WTC11 (cell line): ENCODE measurements at regions not wholly inside any gene's neighbourhood (a gene's known extent, or its start where the extent isn't known, plus 50 kb on each side); places are given as distances from the start of the nearest gene placed in this dataset.

ENCODE experiments used
- ATAC-seq: fragments of 200-7000 bp; cut with Tn5 transposase; 2 replicates; pipeline ENCODE4 v1.10.0; 2021; ENCODE audit warnings: mild to moderate bottlenecking, moderate library complexity
- CTCF ChIA-PET: fragments of 300-600 bp; sonication (Branson Sonifier 250); formaldehyde crosslinking; loops from one replicate; lab custom pipeline; 2021; ENCODE audit warnings: antibody characterized with exemption; lab: Charles Lee
- POLR2A ChIA-PET: fragments of 350-600 bp; sonication (Branson Sonifier 250); formaldehyde crosslinking; loops from one replicate; lab custom pipeline; 2021; ENCODE audit warnings: antibody characterized with exemption; lab: Charles Lee
- DNase-seq: peaks from one replicate; pipeline ENCODE4 v3.0.0; 2021; ENCODE audit warnings: low spot score
- H3K27ac Mint-ChIP-seq: 2 replicates; pipeline ENCODE4 v1.8.0; 2021; ENCODE audit warnings: mixed read lengths
- H3K27me3 Mint-ChIP-seq: 2 replicates; pipeline ENCODE4 v1.8.0; 2021; ENCODE audit warnings: low read depth, mild to moderate bottlenecking, moderate library complexity, mixed read lengths
- H3K36me3 Mint-ChIP-seq: 2 replicates; pipeline ENCODE4 v1.8.0; 2021; ENCODE audit warnings: mixed read lengths
- H3K4me1 Mint-ChIP-seq: 2 replicates; pipeline ENCODE4 v1.8.0; 2022; ENCODE audit warnings: mixed read lengths
- H3K4me3 Mint-ChIP-seq: 2 replicates; pipeline ENCODE4 v1.8.0; 2021; ENCODE audit warnings: mild to moderate bottlenecking, moderate library complexity, mixed read lengths
- H3K9me3 Mint-ChIP-seq: 2 replicates; pipeline ENCODE4 v1.8.0; 2021; ENCODE audit warnings: mixed read lengths
- ATF1 ChIP-seq: sonication (generic); formaldehyde crosslinking; IDR thresholded peaks from 2 replicates; pipeline ENCODE4 v1.8.1; 2023; ENCODE audit warnings: mild to moderate bottlenecking, moderate library complexity, missing genetic modification reagents
- ATF2 ChIP-seq: sonication (generic); formaldehyde crosslinking; IDR thresholded peaks from 2 replicates; pipeline ENCODE4 v1.8.1; 2022; ENCODE audit warnings: low read depth, missing genetic modification reagents, borderline replicate concordance
- ATF6 ChIP-seq: sonication (generic); formaldehyde crosslinking; IDR thresholded peaks from 2 replicates; pipeline ENCODE4 v1.8.1; 2023; ENCODE audit warnings: mild to moderate bottlenecking, missing genetic modification reagents
- ESRRA ChIP-seq: sonication (generic); formaldehyde crosslinking; IDR thresholded peaks from 2 replicates; pipeline ENCODE4 v1.8.1; 2022; ENCODE audit warnings: mild to moderate bottlenecking, missing genetic modification reagents, borderline replicate concordance
- FOXP1 ChIP-seq: sonication (generic); formaldehyde crosslinking; IDR thresholded peaks from 2 replicates; pipeline ENCODE4 v1.8.0; 2022; ENCODE audit warnings: missing genetic modification reagents, mild to moderate bottlenecking, moderate library complexity, borderline replicate concordance
- HMGA2 ChIP-seq: fragments of 250-450 bp; sonication (Bioruptor Pico); IDR thresholded peaks from 2 replicates; pipeline ENCODE4 v1.4.0; 2021; ENCODE audit warnings: mild to moderate bottlenecking, moderate library complexity
- IRF2 ChIP-seq: sonication (generic); formaldehyde crosslinking; IDR thresholded peaks from 2 replicates; pipeline ENCODE4 v1.8.0; 2022; ENCODE audit warnings: low read depth, missing genetic modification reagents, borderline replicate concordance
- KAT7 ChIP-seq: sonication (generic); formaldehyde crosslinking; IDR thresholded peaks from 2 replicates; pipeline ENCODE4 v1.8.1; 2023; ENCODE audit warnings: missing genetic modification reagents, mild to moderate bottlenecking, borderline replicate concordance
- MAX ChIP-seq: sonication (generic); formaldehyde crosslinking; IDR thresholded peaks from 2 replicates; pipeline ENCODE4 v1.8.0; 2022; ENCODE audit warnings: mild to moderate bottlenecking, missing genetic modification reagents
- PRDM15 ChIP-seq: sonication (generic); formaldehyde crosslinking; IDR thresholded peaks from 2 replicates; pipeline ENCODE4 v1.8.0; 2022; ENCODE audit warnings: missing genetic modification reagents
- RORB ChIP-seq: fragments of 250-450 bp; sonication (Bioruptor Pico); IDR thresholded peaks from 2 replicates; pipeline ENCODE4 v1.9.0; 2021; ENCODE audit warnings: mild to moderate bottlenecking
- SOX15 ChIP-seq: fragments of 250-450 bp; sonication (Bioruptor Pico); IDR thresholded peaks from 2 replicates; pipeline ENCODE4 v1.9.0; 2021; ENCODE audit warnings: mild to moderate bottlenecking
- USF2 ChIP-seq: sonication (generic); formaldehyde crosslinking; IDR thresholded peaks from 2 replicates; pipeline ENCODE4 v1.8.1; 2023; ENCODE audit warnings: mild to moderate bottlenecking, missing genetic modification reagents, moderate library complexity
- ZNF219 ChIP-seq: sonication (generic); formaldehyde crosslinking; IDR thresholded peaks from 2 replicates; pipeline ENCODE4 v1.8.0; 2023; ENCODE audit warnings: missing genetic modification reagents, mild to moderate bottlenecking, borderline replicate concordance
- ZNF423 ChIP-seq: fragments of 250-450 bp; sonication (Bioruptor Pico); IDR thresholded peaks from 2 replicates; pipeline ENCODE4 v2.1.2; 2022; ENCODE audit warnings: mild to moderate bottlenecking, moderate library complexity
- ZNF425 ChIP-seq: fragments of 250-450 bp; sonication (Bioruptor Pico); conservative IDR thresholded peaks from 2 replicates; pipeline ENCODE4 v1.9.0; 2021; ENCODE audit warnings: mild to moderate bottlenecking
- ZNF512 ChIP-seq: sonication (generic); formaldehyde crosslinking; IDR thresholded peaks from 2 replicates; pipeline ENCODE4 v1.8.1; 2022; ENCODE audit warnings: missing genetic modification reagents, borderline replicate concordance

- H3K9me3 Mint-ChIP-seq = peaks cover 6% of the 10 kb centered on the region; the same call in 1 of the 2 replicates
- ATAC-seq (no peak), DNase-seq (no peak)
- CTCF ChIA-PET = no interaction called here
- no peaks in the 10 kb centered on the region for H3K4me1 Mint-ChIP-seq
- no peak overlapping the region for H3K4me3 Mint-ChIP-seq
- no peaks in the 10 kb centered on the region for H3K27me3 Mint-ChIP-seq
- no peak overlapping the region for H3K27ac Mint-ChIP-seq
- no peak for TF ChIP-seq SOX15 (CRISPR knock-in tag)
- TF ChIP-seq ESRRA = no peak
- H3K36me3 Mint-ChIP-seq = no peaks in the 10 kb centered on the region
- POLR2A ChIA-PET = no interaction called here
Observed at GRCh38 chr3:103899328-103899727, 1464.5 kb downstream of the ZPLD1 start.

- POLR2A ChIA-PET = no interaction called here
- DNase-seq = no peak
- no peak overlapping the region for H3K27ac Mint-ChIP-seq
- TF ChIP-seq ZNF423 (no peak), ATF6 (no peak), RORB (no peak)
- no peaks in the 10 kb centered on the region for H3K27me3 Mint-ChIP-seq
- no peaks in the 10 kb centered on the region for H3K9me3 Mint-ChIP-seq
- H3K36me3 Mint-ChIP-seq = no peaks in the 10 kb centered on the region
- no peak for ATAC-seq
- H3K4me3 Mint-ChIP-seq = no peak overlapping the region
- CTCF ChIA-PET = no interaction called here
- H3K4me1 Mint-ChIP-seq = no peaks in the 10 kb centered on the region
Observed at GRCh38 chr3:103904991-103905390, 1461.7 kb upstream of the ALCAM start.

- CTCF ChIA-PET = no interaction called here
- H3K36me3 Mint-ChIP-seq = no peaks in the 10 kb centered on the region
- DNase-seq (no peak), ATAC-seq (no peak)
- H3K4me3 Mint-ChIP-seq = no peak overlapping the region
- TF ChIP-seq HMGA2 (no peak), PRDM15 (CRISPR knock-in tag) (no peak), SOX15 (CRISPR knock-in tag) (no peak), KAT7 (CRISPR knock-in tag) (no peak), ZNF512 (CRISPR knock-in tag) (no peak), ATF1 (CRISPR knock-in tag) (no peak), ZNF425 (CRISPR knock-in tag) (no peak), IRF2 (CRISPR knock-in tag) (no peak), ATF2 (CRISPR knock-in tag) (no peak), USF2 (no peak), MAX (CRISPR knock-in tag) (no peak), ZNF219 (CRISPR knock-in tag) (no peak), FOXP1 (CRISPR knock-in tag) (no peak)
- POLR2A ChIA-PET = no interaction called here
- no peaks in the 10 kb centered on the region for H3K27me3 Mint-ChIP-seq
- no peaks in the 10 kb centered on the region for H3K4me1 Mint-ChIP-seq
- no peaks in the 10 kb centered on the region for H3K9me3 Mint-ChIP-seq
- H3K27ac Mint-ChIP-seq = no peak overlapping the region
Observed at GRCh38 chr3:103906304-103906703, 1460.4 kb upstream of the ALCAM start.
